B cell (primary cell): ENCODE measurements at regions not wholly inside any gene's neighbourhood (a gene's known extent, or its start where the extent isn't known, plus 50 kb on each side); places are given as distances from the start of the nearest gene placed in this dataset.

Experiments
- ATAC-seq: fragments of 200-7000 bp; cut with Tn5 transposase; one replicate; pipeline ENCODE4 v1.10.0; 2021; ENCODE audit warnings: low read depth, mild to moderate bottlenecking, moderate number of reproducible peaks, moderate library complexity
- CTCF ChIA-PET: fragments of 350-600 bp; sonication (Branson Sonifier 250); formaldehyde crosslinking; loops from one replicate; lab custom pipeline; 2021; ENCODE audit warnings: antibody characterized with exemption, inconsistent platforms; lab: Charles Lee
- POLR2A ChIA-PET: fragments of 350-600 bp; sonication (Branson Sonifier 250); formaldehyde crosslinking; loops from one replicate; lab custom pipeline; 2021; ENCODE audit warnings: antibody characterized with exemption; lab: Charles Lee
- DNase-seq: peaks from one replicate; pipeline ENCODE4 v3.0.0; 2013
- H2AFZ ChIP-seq: 2 replicates; pipeline ENCODE4 v1.6.1; 2012; ENCODE audit warnings: mild to moderate bottlenecking, low read depth, low read length; ENCODE audit not compliant: insufficient read depth, poor library complexity, severe bottlenecking
- H3K27ac ChIP-seq, 2 donors: 1 replicate in 1 of 2; 2 replicates in 1 of 2; pipeline ENCODE4 v1.5.1; 2012 to 2013; ENCODE audit warnings: low read length in 2 of 2, mild to moderate bottlenecking in 2 of 2, moderate library complexity in 1 of 2
- H3K27me3 ChIP-seq, 4 experiments: fragments of 200-600 bp in 1 of 4; sonication (generic) in 1 of 4; replicated peaks in 1 of 4; 1 replicate in 2 of 4; 2 replicates in 2 of 4; pipeline versions ENCODE4 v1.6.1 to v1.7.0; 2013 to 2016; ENCODE audit warnings: low read length in 3 of 4, mild to moderate bottlenecking in 2 of 4, mixed read lengths in 1 of 4, moderate library complexity in 1 of 4; ENCODE audit not compliant: insufficient read depth in 4 of 4, control insufficient read depth in 3 of 4; ENCODE audit errors: control extremely low read depth in 1 of 4
- H3K36me3 ChIP-seq, 2 experiments: replicated peaks in 1 of 2; 1 replicate in 1 of 2; 2 replicates in 1 of 2; pipeline versions ENCODE4 v1.6.1 to v1.7.1; 2013; ENCODE audit warnings: low read length in 1 of 2; ENCODE audit not compliant: insufficient read depth in 2 of 2, control insufficient read depth in 1 of 2; ENCODE audit errors: control extremely low read depth in 1 of 2, extremely low read depth in 1 of 2
- H3K4me1 ChIP-seq, 2 donors: fragments of 200-600 bp in 1 of 2; sonication (generic) in 1 of 2; 1 replicate in 1 of 2; 2 replicates in 1 of 2; pipeline versions ENCODE4 v1.5.1 to v1.6.1; 2013 to 2017; ENCODE audit warnings: low read length in 2 of 2; ENCODE audit not compliant: control insufficient read depth in 2 of 2, insufficient read depth in 2 of 2
- H3K4me2 ChIP-seq: replicated peaks from 2 replicates; pipeline ENCODE3; 2012; ENCODE audit warnings: mild to moderate bottlenecking, low read depth, low read length; ENCODE audit not compliant: poor library complexity, severe bottlenecking
- H3K4me3 ChIP-seq, 5 experiments: fragments of 200-600 bp in 1 of 5; sonication (generic) in 1 of 5; 1 replicate in 3 of 5; 2 replicates in 2 of 5; pipeline versions ENCODE4 v1.5.1 to v1.7.0; 2011 to 2016; ENCODE audit warnings: low read length in 4 of 5, mild to moderate bottlenecking in 4 of 5, low read depth in 2 of 5, control low read depth in 1 of 5, moderate library complexity in 1 of 5; ENCODE audit not compliant: insufficient read depth in 1 of 5; ENCODE audit errors: control extremely low read depth in 1 of 5, extremely low read depth in 1 of 5
- H3K79me2 ChIP-seq: fragments of 200-600 bp; sonication (generic); one replicate; pipeline ENCODE4 v1.6.0; 2016; ENCODE audit warnings: low read length; ENCODE audit not compliant: control insufficient read depth, insufficient read depth
- H3K9ac ChIP-seq: fragments of 200-600 bp; sonication (generic); 2 replicates; pipeline ENCODE4 v1.6.1; 2017; ENCODE audit warnings: mild to moderate bottlenecking, low read length, moderate library complexity
- H3K9me3 ChIP-seq, 3 donors: one replicate each; pipeline versions ENCODE4 v1.6.1 to v1.7.1; 2013; ENCODE audit warnings: low read length in 2 of 3; ENCODE audit not compliant: control insufficient read depth in 2 of 3, insufficient read depth in 1 of 3; ENCODE audit errors: control extremely low read depth in 1 of 3
- H4K20me1 ChIP-seq: 2 replicates; pipeline ENCODE4 v1.6.0; 2012; ENCODE audit warnings: mild to moderate bottlenecking, low read length; ENCODE audit not compliant: insufficient read depth, control insufficient read depth, poor library complexity, severe bottlenecking
- H3K27ac Mint-ChIP-seq: one replicate; pipeline ENCODE4 v1.8.0; 2021; ENCODE audit warnings: mixed read lengths
- H3K27me3 Mint-ChIP-seq: one replicate; pipeline ENCODE4 v1.8.0; 2021; ENCODE audit warnings: mixed read lengths
- H3K4me1 Mint-ChIP-seq: one replicate; pipeline ENCODE4 v1.8.0; 2021; ENCODE audit warnings: mixed read lengths
- H3K4me3 Mint-ChIP-seq: one replicate; pipeline ENCODE4 v1.8.0; 2021; ENCODE audit warnings: mixed read lengths
- H3K9me3 Mint-ChIP-seq: one replicate; pipeline ENCODE4 v1.8.0; 2022; ENCODE audit warnings: mixed read lengths; ENCODE audit not compliant: insufficient read depth
- CTCF ChIP-seq: fragments of 200-600 bp; IDR thresholded peaks from one replicate; pipeline ENCODE4 v1.8.0; 2022; ENCODE audit warnings: antibody characterized with exemption, mild to moderate bottlenecking
- EZH2 ChIP-seq: IDR thresholded peaks from 2 replicates; pipeline ENCODE4 v1.6.1; 2012; ENCODE audit warnings: borderline replicate concordance, low read depth, mild to moderate bottlenecking, moderate library complexity, low read length; ENCODE audit not compliant: insufficient read depth, poor library complexity, severe bottlenecking
- WGBS: methylation state at CpG from one replicate; pipeline ENCODE4 v1.1.5; 2013; ENCODE audit warnings: missing lambda C conversion rate; ENCODE audit not compliant: insufficient coverage; 5-methylcytosine and 5-hydroxymethylcytosine counted together
- intact Hi-C: fragments of 100-400 bp; cut with micrococcal nuclease; formaldehyde crosslinking; loops from one replicate; pipeline ENCODE4 v1.10.0; 2022

DNA sequence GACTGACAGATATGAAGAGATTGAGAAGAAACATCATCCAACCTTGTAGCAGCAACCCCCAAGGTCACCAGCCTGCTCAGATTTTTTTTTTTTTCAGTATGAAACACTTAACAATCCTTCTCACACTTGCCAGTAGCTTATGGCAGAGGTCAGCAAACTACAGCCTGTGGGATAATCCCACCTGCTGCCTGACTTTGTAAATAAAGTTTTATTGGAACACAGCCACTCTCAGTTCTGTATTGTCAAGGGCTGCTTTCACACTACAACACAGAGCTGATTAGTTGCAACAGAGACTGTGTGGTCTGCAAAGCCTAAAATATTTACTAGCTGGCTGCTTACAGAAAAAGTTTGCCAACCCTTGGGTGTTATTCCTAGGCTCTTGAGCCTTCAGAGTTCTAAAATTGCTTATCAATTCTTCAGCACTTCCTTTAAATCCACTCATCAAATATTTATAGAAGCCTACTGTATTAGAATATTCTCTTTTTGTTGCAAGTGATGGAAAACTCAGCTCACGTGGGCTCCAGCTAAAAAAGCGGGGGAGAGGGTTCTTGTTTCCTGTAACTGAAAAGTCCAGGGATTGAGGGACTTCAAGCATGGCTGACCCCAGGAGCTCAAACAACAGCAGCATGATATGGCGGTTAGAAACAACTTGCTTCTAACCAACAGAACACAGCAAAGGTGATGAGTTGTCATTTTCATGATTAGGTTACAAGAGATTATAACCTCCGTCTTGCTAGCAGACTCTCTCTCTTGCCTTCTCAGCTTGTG is 246.1 kb downstream of the SHQ1 start:
- CTCF ChIA-PET, result no interaction called here
- Histone ChIP-seq H3K36me3 (no peaks in the 10 kb centered on the region), H3K4me2 (no peak overlapping the region), H4K20me1 (no peaks in the 10 kb centered on the region), H2AFZ (no peak overlapping the region), H3K9ac (no peak overlapping the region), H3K79me2 (no peaks in the 10 kb centered on the region), H3K27ac (no peak overlapping the region), H3K4me1 (no peaks in the 10 kb centered on the region), H3K9me3 (no peaks in the 10 kb centered on the region), H3K4me3 (no peak overlapping the region), H3K27me3 (peaks cover 0 to 39% (median 10%) of the 10 kb centered on the region in 4 experiments)
- no peak for ATAC-seq
- intact Hi-C loops, result no loop called here
- Mint-ChIP-seq H3K4me3 (no peak overlapping the region), H3K4me1 (no peaks in the 10 kb centered on the region), H3K27me3 (peaks cover 61% of the 10 kb centered on the region), H3K27ac (no peak overlapping the region), H3K9me3 (no peaks in the 10 kb centered on the region)
- 76% methylated on average over 3 of the region's 4 CpGs for WGBS
- DNase-seq, result no peak
- TF ChIP-seq EZH2, result no peak
- POLR2A ChIA-PET, result interaction anchor here (0.6 to 0.7 kb wide), 2 partner anchors 101 to 304 kb away, joined by 3 read pairs; no protein-coding TSS in a partner anchor

- WGBS, result 87% methylated on average over 4 of the region's 5 CpGs
Measured at GRCh38 chr3:72601060-72601459, 247.2 kb downstream of the SHQ1 start.

More at GRCh38 chr3:72601060-72601459, 247.2 kb downstream of the SHQ1 start:
- no peaks in the 10 kb centered on the region for H3K4me1 Mint-ChIP-seq
- intact Hi-C loops, result no loop called here
- POLR2A ChIA-PET, result no interaction called here
- Histone ChIP-seq H3K9me3 (no peaks in the 10 kb centered on the region), H3K27ac (no peak overlapping the region), H3K4me1 (no peaks in the 10 kb centered on the region), H4K20me1 (no peaks in the 10 kb centered on the region), H3K4me2 (no peak overlapping the region), H3K36me3 (no peaks in the 10 kb centered on the region), H3K27me3 (peaks cover 0 to 41% (median 10%) of the 10 kb centered on the region in 4 experiments), H3K79me2 (no peaks in the 10 kb centered on the region), H3K9ac (no peak overlapping the region), H2AFZ (no peak overlapping the region), H3K4me3 (no peak overlapping the region)
- H3K9me3 Mint-ChIP-seq, result no peaks in the 10 kb centered on the region
- ATAC-seq, result no peak
- TF ChIP-seq CTCF (no peak), EZH2 (no peak)
- peaks cover 63% of the 10 kb centered on the region for H3K27me3 Mint-ChIP-seq
- no peak overlapping the region for H3K27ac Mint-ChIP-seq
- no peak for DNase-seq
- H3K4me3 Mint-ChIP-seq, result no peak overlapping the region
- CTCF ChIA-PET, result no interaction called here
